GM19240 (cell line): ENCODE measurements at regions not wholly inside any gene's neighbourhood (a gene's known extent, or its start where the extent isn't known, plus 50 kb on each side); places are given as distances from the start of the nearest gene placed in this dataset.
"Not testable (repeated sequence)": the region's sequence is repeated elsewhere in the genome, so short reads cannot be mapped to it uniquely, and the experiment has no call there.

Experiments
- DNase-seq: peaks from one replicate; pipeline ENCODE4 v3.0.0; 2011; ENCODE audit warnings: low spot score; ENCODE audit not compliant: insufficient read length

GRCh38 chr7:108813251-108814014 is 243.8 kb downstream of the DNAJB9 start:
- no peak for DNase-seq

- DNase-seq, result no peak
These were observed 246.1 kb downstream of the DNAJB9 start for GRCh38 chr7:108815815-108816214.

- no peak for DNase-seq
These were observed 249.1 kb downstream of the DNAJB9 start for GRCh38 chr7:108818742-108819141.

GRCh38 chr7:108824840-108825580 is 255.3 kb downstream of the DNAJB9 start:
- DNase-seq, result no peak

- DNase-seq, result no peak
These were observed 255.9 kb downstream of the DNAJB9 start for GRCh38 chr7:108825581-108825909.

- no peak for DNase-seq
These were observed 266.6 kb downstream of the DNAJB9 start for GRCh38 chr7:108836256-108836655.

- DNase-seq, result no peak
These were observed 268.5 kb downstream of the DNAJB9 start for GRCh38 chr7:108838198-108838597.

- no peak for DNase-seq
These were observed 269.4 kb downstream of the DNAJB9 start for GRCh38 chr7:108839076-108839475.

- DNase-seq, result no peak
These were observed 276.3 kb downstream of the DNAJB9 start for GRCh38 chr7:108845951-108846350.

GRCh38 chr7:108846471-108846870 is 276.8 kb downstream of the DNAJB9 start:
- DNase-seq, result no peak

GRCh38 chr7:108848486-108848885 is 278.8 kb downstream of the DNAJB9 start:
- DNase-seq, result no peak

- no peak for DNase-seq
These were observed 290.9 kb downstream of the DNAJB9 start for GRCh38 chr7:108860615-108861014.

GRCh38 chr7:108861071-108861470 is 291.4 kb downstream of the DNAJB9 start:
- DNase-seq, result no peak

GRCh38 chr7:108863227-108863848 is 293.7 kb downstream of the DNAJB9 start:
- DNase-seq, result no peak

GRCh38 chr7:108869070-108869469 is 299.4 kb downstream of the DNAJB9 start:
- DNase-seq, result no peak

GRCh38 chr7:108875139-108875538 is 305.5 kb downstream of the DNAJB9 start:
- DNase-seq, result no peak

GRCh38 chr7:108890862-108891261 is 321.2 kb downstream of the DNAJB9 start:
- DNase-seq, result no peak

- DNase-seq, result no peak
These were observed 338.8 kb downstream of the DNAJB9 start for GRCh38 chr7:108908456-108908855.

GRCh38 chr7:108911016-108911415 is 341.3 kb downstream of the DNAJB9 start:
- DNase-seq, result no peak

- no peak for DNase-seq
These were observed 350.8 kb downstream of the DNAJB9 start for GRCh38 chr7:108920490-108920889.

GRCh38 chr7:108943048-108943447 is 373.4 kb downstream of the DNAJB9 start:
- DNase-seq, result not testable (repeated sequence)

GRCh38 chr7:108947526-108947925 is 377.9 kb downstream of the DNAJB9 start:
- no peak for DNase-seq
